Keratinocyte (primary cell): ENCODE measurements at regions not wholly inside any gene's neighbourhood (a gene's known extent, or its start where the extent isn't known, plus 50 kb on each side); places are given as distances from the start of the nearest gene placed in this dataset.

Experiments used
- EZH2 ChIP-seq: IDR thresholded peaks from one replicate; pipeline ENCODE4 v1.6.1; 2012; ENCODE audit warnings: inconsistent platforms, mild to moderate bottlenecking, low read length, moderate library complexity
- TF ChIP-seq, protein P1 (sequence below), 3 experiments: IDR thresholded peaks in 1 of 3; conservative IDR thresholded peaks in 1 of 3; optimal IDR thresholded peaks in 1 of 3; 2 replicates in 2 of 3; 3 replicates in 1 of 3; pipeline versions ENCODE3 to v1.5.1; 2011; ENCODE audit warnings: low read length in 3 of 3, mild to moderate bottlenecking in 3 of 3, moderate library complexity in 2 of 3, control low read depth in 1 of 3, inconsistent platforms in 1 of 3; ENCODE audit not compliant: insufficient read depth in 2 of 3; ENCODE audit errors: extremely low read depth in 1 of 3

DNA sequence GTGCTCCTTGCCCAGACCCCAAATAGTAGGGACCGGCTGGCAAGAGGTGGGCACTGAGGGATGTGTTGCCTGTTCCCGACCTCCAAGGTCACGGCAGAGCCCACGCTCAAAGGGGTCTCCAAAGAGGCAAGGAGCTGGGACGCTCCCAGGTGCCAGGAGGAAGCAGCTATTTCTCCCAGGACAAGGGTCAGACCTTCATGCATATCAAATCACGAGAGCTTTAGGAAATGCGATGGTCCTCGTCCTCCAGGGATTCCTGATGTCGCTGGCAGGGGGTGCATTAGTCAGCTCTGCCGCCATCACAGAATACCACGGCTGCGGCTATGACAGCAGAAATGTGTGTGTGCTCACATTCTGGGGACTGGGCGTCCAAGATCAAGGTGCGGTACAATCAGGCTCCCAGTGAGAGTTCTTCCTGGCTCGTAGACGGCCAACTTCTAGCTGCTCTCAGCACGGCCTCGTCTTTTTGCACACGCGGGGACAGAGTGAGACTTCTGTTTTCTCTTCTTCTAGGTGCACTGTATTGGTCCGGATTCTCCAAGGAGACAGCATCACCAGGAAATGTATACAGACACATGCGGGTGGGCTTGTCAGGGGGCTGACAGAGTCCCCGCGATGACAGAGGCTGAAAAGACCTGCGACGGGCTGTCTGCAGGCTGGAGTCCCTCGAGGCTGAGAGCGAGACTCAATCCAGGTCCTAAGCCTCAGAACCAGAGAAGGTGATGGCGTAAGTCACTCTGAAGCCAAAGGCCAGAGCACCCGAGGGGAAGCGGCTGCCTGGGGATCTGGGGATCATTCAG lies 81.6 kb downstream of the SHANK2 start:
- TF ChIP-seq, protein P1, sequence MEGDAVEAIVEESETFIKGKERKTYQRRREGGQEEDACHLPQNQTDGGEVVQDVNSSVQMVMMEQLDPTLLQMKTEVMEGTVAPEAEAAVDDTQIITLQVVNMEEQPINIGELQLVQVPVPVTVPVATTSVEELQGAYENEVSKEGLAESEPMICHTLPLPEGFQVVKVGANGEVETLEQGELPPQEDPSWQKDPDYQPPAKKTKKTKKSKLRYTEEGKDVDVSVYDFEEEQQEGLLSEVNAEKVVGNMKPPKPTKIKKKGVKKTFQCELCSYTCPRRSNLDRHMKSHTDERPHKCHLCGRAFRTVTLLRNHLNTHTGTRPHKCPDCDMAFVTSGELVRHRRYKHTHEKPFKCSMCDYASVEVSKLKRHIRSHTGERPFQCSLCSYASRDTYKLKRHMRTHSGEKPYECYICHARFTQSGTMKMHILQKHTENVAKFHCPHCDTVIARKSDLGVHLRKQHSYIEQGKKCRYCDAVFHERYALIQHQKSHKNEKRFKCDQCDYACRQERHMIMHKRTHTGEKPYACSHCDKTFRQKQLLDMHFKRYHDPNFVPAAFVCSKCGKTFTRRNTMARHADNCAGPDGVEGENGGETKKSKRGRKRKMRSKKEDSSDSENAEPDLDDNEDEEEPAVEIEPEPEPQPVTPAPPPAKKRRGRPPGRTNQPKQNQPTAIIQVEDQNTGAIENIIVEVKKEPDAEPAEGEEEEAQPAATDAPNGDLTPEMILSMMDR (optimal IDR thresholded peaks at IDR 0.05 in 1 of 3, IDR thresholded peaks at IDR 0.05 in 1 of 3, conservative IDR thresholded peaks at IDR 0.05 in 1 of 3; ENCODE audit: extremely low read depth in 1 of 3, insufficient read depth in 2 of 3, low read length in 3 of 3): no peak
- no peak for TF ChIP-seq EZH2
